Keratinocyte (primary cell): ENCODE measurements at regions not wholly inside any gene's neighbourhood (a gene's known extent, or its start where the extent isn't known, plus 50 kb on each side); places are given as distances from the start of the nearest gene placed in this dataset.

ENCODE experiments used
- DNase-seq: peaks from one replicate; pipeline ENCODE4 v3.0.0-alpha.2; 2011; ENCODE audit warnings: low read depth, missing footprints, low spot score
- FAIRE-seq: peaks from 2 replicates; lab custom pipeline; 2011; peaks lifted over from hg19 to GRCh38; lab: Jason Lieb, UNC
- H2AFZ ChIP-seq: 2 replicates; pipeline ENCODE4 v1.6.0; 2012; ENCODE audit warnings: low read length, control low read depth, inconsistent platforms; ENCODE audit not compliant: control insufficient read depth
- H3K27ac ChIP-seq: 2 replicates; pipeline ENCODE4 v1.5.1; 2011; ENCODE audit warnings: low read length; ENCODE audit not compliant: control insufficient read depth, insufficient read depth
- H3K27me3 ChIP-seq: 3 replicates; pipeline ENCODE4 v1.6.0; 2011; ENCODE audit warnings: low read length; ENCODE audit not compliant: control insufficient read depth, insufficient read depth; ENCODE audit errors: extremely low read depth
- H3K36me3 ChIP-seq, 2 experiments: 2 replicates in 1 of 2; 3 replicates in 1 of 2; pipeline ENCODE4 v1.5.1; 2011; ENCODE audit warnings: low read length in 2 of 2, mild to moderate bottlenecking in 1 of 2; ENCODE audit not compliant: control insufficient read depth in 2 of 2, insufficient read depth in 2 of 2; ENCODE audit errors: extremely low read depth in 1 of 2
- H3K4me1 ChIP-seq: 3 replicates; pipeline ENCODE4 v1.5.1; 2011; ENCODE audit warnings: low read length; ENCODE audit not compliant: control insufficient read depth, insufficient read depth; ENCODE audit errors: extremely low read depth
- H3K4me2 ChIP-seq: 3 replicates; pipeline ENCODE4 v1.6.0; 2011; ENCODE audit warnings: low read depth, low read length; ENCODE audit not compliant: control insufficient read depth, insufficient read depth; ENCODE audit errors: extremely low read depth
- H3K4me3 ChIP-seq, 3 experiments: fragments of 200-600 bp in 1 of 3; sonication (generic) in 1 of 3; 2 replicates in 2 of 3; 3 replicates in 1 of 3; pipeline ENCODE4 v1.5.1; 2011 to 2016; ENCODE audit warnings: low read length in 3 of 3, mild to moderate bottlenecking in 3 of 3, control low read depth in 2 of 3, inconsistent platforms in 1 of 3, low read depth in 1 of 3, mixed read lengths in 1 of 3, mixed run types in 1 of 3, moderate library complexity in 1 of 3; ENCODE audit not compliant: control insufficient read depth in 2 of 3, insufficient read depth in 2 of 3; ENCODE audit errors: extremely low read depth in 1 of 3
- H3K79me2 ChIP-seq: 2 replicates; pipeline ENCODE4 v1.6.0; 2012; ENCODE audit warnings: low read length; ENCODE audit not compliant: control insufficient read depth, insufficient read depth
- H3K9ac ChIP-seq: 3 replicates; pipeline ENCODE4 v1.6.0; 2011; ENCODE audit warnings: low read length; ENCODE audit not compliant: control insufficient read depth, insufficient read depth; ENCODE audit errors: extremely low read depth
- H3K9me1 ChIP-seq: 3 replicates; pipeline ENCODE4 v1.6.0; 2011; ENCODE audit warnings: low read length; ENCODE audit not compliant: control insufficient read depth, insufficient read depth; ENCODE audit errors: extremely low read depth
- H3K9me3 ChIP-seq: 2 replicates; pipeline ENCODE4 v1.5.1; 2012; ENCODE audit warnings: low read depth, low read length; ENCODE audit not compliant: control insufficient read depth
- H4K20me1 ChIP-seq: 3 replicates; pipeline ENCODE4 v1.6.0; 2011; ENCODE audit warnings: low read length; ENCODE audit not compliant: control insufficient read depth, insufficient read depth; ENCODE audit errors: extremely low read depth
- CTCF ChIP-seq, 3 experiments: IDR thresholded peaks in 1 of 3; conservative IDR thresholded peaks in 1 of 3; optimal IDR thresholded peaks in 1 of 3; 2 replicates in 2 of 3; 3 replicates in 1 of 3; pipeline versions ENCODE3 to v1.5.1; 2011; ENCODE audit warnings: low read length in 3 of 3, mild to moderate bottlenecking in 3 of 3, moderate library complexity in 2 of 3, control low read depth in 1 of 3, inconsistent platforms in 1 of 3; ENCODE audit not compliant: insufficient read depth in 2 of 3; ENCODE audit errors: extremely low read depth in 1 of 3
- EZH2 ChIP-seq: IDR thresholded peaks from one replicate; pipeline ENCODE4 v1.6.1; 2012; ENCODE audit warnings: inconsistent platforms, mild to moderate bottlenecking, low read length, moderate library complexity
- dilution Hi-C: fragments of 300-500 bp; cut with MboI; formaldehyde crosslinking; loops from one replicate; pipeline ENCODE4 v1.7.0; 2020; ENCODE audit warnings: low sequenced_read_pairs; ENCODE audit not compliant: extremely low pct_ligation_motif_present

DNA sequence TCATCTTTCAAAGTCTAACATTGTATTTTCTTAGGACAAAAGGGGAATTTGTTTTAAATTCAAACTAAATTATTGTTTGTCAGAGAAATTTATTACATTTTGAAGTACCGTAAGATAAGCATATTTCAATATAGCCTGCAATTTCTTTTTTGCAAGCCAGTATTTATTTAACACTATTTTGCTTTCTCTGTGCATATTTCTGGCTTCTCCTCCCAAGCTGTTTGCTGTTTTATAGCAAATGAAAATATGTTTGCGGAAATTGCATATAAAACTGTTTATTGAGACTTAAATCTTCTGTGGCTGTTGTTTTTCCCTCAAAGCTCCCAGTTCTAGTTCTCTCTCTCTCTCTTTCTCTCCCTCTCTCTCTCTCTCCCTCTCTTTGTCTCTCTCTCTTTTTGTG lies 866.8 kb downstream of the FAM181B start:
- no peak overlapping the region for H3K4me2 ChIP-seq
- peaks cover 3% of the 10 kb centered on the region for H3K4me1 ChIP-seq
- FAIRE-seq (no peak), DNase-seq (no peak)
- no peak overlapping the region for H3K4me3 ChIP-seq
- TF ChIP-seq EZH2: no peak
- TF ChIP-seq CTCF (optimal IDR thresholded peaks at IDR 0.05 in 1 of 3, IDR thresholded peaks at IDR 0.05 in 1 of 3, conservative IDR thresholded peaks at IDR 0.05 in 1 of 3; ENCODE audit: extremely low read depth in 1 of 3, insufficient read depth in 2 of 3, low read length in 3 of 3): no peak
- no peak overlapping the region for H2AFZ ChIP-seq
- H3K36me3 ChIP-seq: no peaks in the 10 kb centered on the region
- dilution Hi-C loops: no loop called here
- H3K9me3 ChIP-seq: no peaks in the 10 kb centered on the region
- H3K27me3 ChIP-seq: no peaks in the 10 kb centered on the region
- H3K27ac ChIP-seq: no peak overlapping the region
- no peaks in the 10 kb centered on the region for H3K9me1 ChIP-seq
- H4K20me1 ChIP-seq: no peaks in the 10 kb centered on the region
- no peak overlapping the region for H3K9ac ChIP-seq
- H3K79me2 ChIP-seq: no peaks in the 10 kb centered on the region

- Histone ChIP-seq H3K27me3 (no peaks in the 10 kb centered on the region), H3K27ac (no peak overlapping the region), H3K4me3 (no peak overlapping the region), H3K36me3 (no peaks in the 10 kb centered on the region), H3K4me1 (no peaks in the 10 kb centered on the region), H3K9ac (no peak overlapping the region), H2AFZ (no peak overlapping the region), H3K9me3 (no peaks in the 10 kb centered on the region), H3K79me2 (no peaks in the 10 kb centered on the region), H3K4me2 (no peak overlapping the region), H3K9me1 (no peaks in the 10 kb centered on the region), H4K20me1 (no peaks in the 10 kb centered on the region)
- FAIRE-seq (no peak), DNase-seq (no peak)
- TF ChIP-seq CTCF (optimal IDR thresholded peaks at IDR 0.05 in 1 of 3, IDR thresholded peaks at IDR 0.05 in 1 of 3, conservative IDR thresholded peaks at IDR 0.05 in 1 of 3; ENCODE audit: extremely low read depth in 1 of 3, insufficient read depth in 2 of 3, low read length in 3 of 3): no peak
- TF ChIP-seq EZH2: no peak
- dilution Hi-C loops: no loop called here
These were observed 876.3 kb downstream of the FAM181B start for GRCh38 chr11:81857386-81857785.
